Posterior cingulate gyrus (tissue), 11 donors: ENCODE measurements at regions not wholly inside any gene's neighbourhood (a gene's known extent, or its start where the extent isn't known, plus 50 kb on each side); places are given as distances from the start of the nearest gene placed in this dataset.

ENCODE experiments used
- DNase-seq, 10 donors: peaks; one replicate each; pipeline versions ENCODE4 v3.0.0 to v3.0.0-alpha.2; 2020 to 2021; ENCODE audit warnings: mixed read lengths in 3 of 10
- intact Hi-C: fragments of 100-400 bp; cut with DNase I; formaldehyde crosslinking; loops from one replicate; pipeline ENCODE4 v1.15.1; 2023

DNA sequence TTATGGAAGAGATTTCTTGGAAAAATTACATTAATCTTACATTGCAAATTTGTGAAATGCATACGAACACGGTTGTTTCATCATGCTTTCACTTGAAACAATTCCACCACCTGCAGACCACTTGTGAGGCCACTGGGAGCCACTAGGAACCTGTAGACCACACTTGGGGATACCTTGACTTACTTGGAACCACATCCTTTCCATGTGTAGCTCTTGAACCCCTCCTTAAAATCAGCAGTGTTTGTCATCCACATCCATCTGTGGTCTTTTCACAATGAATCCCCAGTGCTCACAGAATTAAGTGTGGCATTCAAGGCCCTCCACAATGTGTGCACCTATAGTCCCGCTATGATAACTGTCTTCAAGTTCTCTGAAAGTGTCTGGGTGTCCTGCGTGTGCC is 350.9 kb downstream of the MYCN start:
- DNase-seq, result no peak
- intact Hi-C loops, result no loop called here

DNA sequence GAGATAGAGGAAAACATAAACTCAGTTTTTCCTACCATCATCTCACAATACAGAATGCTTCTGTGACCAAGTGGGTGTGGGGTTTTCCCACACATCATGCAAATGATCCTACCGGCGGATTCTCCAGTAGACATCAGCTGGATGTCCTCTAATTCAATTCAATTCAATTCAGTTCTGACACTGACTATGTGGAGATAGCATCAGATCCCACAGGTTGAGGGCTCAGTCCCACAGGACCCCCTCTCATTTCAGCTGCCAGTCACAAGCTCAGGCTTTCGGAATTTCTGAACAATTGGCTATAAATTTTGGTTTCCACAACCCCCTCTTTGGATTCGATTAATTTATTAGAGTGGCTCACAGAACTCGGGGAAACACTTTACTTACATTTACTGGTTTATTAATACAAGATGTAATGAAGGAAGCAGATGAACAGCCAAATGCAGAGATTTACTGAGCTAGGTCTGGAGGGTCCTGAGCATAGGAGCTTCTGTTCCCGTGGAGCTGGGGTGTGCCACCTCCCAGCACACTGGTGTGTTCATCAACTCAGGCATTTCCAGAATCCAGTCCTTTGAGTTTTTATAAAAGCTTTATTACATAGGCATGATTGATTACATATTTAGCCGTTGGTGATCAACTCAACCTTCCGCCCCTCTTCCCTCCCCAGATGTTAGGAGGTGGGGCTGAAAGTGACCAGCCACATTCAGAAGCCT is 350.1 kb downstream of the MYCN start:
- intact Hi-C loops, result no loop called here
- DNase-seq, result no peak

DNA sequence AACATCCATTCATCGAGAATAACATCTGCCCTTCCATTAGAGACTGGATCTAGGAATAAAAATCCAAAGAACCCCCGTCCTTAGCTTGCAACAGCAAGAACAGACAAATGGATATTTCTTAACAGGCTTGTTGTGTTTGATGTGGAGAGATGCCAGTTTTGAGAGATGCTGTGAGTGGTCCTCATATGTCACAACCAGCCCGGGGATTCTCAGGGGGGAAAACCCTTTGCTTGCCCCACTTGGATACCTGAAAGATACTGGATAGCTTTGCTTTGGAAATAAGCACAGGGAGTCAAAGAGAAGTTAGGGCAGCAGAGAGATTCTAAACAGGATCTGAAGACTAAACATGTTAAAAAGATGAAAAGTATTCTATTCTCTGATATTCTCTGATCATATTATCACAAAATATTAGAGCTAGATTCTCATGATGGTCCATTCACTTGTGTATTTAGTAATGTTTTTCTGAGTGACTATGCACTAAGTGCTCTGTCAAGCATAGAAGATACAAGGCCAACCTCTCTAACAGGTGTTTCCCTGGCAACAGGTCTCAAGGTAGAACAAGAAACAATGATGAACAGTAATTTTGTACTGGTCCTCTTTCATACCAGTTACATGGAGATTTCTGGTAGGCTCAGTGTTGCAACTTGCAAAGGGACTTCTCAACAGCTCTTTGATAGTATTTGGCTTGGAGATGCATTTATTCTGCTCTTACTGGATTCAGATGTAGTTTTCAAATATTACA is 348.2 kb downstream of the MYCN start:
- no peak for DNase-seq
- intact Hi-C loops, result no loop called here

DNA sequence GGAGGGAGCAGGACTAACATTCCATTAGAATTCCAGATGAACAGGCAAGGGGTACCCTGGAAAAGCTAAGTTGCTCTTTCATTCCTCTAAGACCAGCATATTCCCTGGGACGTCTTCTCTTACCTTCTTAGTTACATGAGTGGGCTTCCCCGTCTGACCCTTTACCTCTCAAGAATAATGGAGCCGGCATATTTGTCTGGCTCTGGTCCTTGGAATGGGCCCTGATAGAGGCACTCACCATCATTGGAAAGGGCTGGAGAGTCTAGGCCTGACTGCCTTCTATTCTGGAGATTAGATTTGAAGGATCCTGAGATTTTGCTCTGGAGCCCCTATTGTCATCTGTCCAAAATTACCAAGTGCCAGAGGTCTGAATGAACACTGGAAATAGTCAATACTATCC is 347.5 kb downstream of the MYCN start:
- intact Hi-C loops, result no loop called here
- no peak for DNase-seq

DNA sequence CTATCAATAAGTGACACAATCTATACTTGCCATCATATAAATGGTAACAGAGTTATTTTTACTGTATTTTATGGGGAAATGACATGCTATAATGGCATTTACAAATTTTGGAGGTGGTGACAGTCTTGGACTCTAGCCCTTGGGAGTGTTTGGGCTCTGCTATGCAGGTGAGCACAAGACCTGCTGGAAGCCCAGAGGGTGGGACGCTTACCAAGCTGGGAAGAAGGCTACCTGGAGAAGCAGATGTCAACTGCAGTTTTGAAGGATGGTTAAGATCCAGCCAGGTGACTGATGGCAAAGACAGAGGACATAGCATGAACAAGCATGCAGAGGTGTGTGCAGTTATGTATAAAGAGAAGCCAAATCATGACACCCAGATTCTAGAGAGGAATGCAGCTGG is 346.9 kb downstream of the MYCN start:
- DNase-seq, result no peak
- intact Hi-C loops, result no loop called here

DNA sequence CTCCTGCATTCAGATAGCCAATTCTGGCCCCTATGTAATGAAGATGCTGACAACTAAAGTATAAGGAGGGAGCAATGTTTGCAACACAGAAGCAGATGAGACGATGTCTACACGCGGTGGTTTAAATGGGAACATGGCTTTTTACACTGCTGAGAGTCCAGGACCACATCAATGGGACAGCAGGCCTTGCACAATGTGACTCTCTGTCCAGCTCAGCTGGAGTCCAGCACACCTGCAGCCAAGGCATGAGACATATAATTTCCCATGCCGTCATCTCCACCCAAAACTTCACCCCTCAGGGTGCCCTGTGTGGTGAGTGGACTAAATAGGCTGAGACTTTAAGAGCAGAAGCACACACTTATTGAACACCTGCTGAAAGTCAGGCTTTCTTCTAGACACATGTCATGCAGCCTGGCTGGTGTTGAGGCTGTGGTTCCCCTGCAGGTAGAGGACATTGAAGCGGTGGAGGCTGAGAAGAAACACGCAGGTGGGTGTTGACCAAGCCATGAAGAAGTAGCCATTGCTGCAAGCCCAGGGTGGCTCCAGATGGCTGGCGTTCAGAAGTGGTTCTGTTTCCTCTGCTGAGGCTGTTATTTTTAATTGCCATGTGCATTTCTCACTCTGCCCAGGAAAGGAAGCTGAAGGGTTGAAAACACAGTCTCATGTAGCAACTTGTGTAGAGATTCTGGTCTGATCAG is 345.6 kb downstream of the MYCN start:
- DNase-seq, result no peak
- intact Hi-C loops, result no loop called here

DNA sequence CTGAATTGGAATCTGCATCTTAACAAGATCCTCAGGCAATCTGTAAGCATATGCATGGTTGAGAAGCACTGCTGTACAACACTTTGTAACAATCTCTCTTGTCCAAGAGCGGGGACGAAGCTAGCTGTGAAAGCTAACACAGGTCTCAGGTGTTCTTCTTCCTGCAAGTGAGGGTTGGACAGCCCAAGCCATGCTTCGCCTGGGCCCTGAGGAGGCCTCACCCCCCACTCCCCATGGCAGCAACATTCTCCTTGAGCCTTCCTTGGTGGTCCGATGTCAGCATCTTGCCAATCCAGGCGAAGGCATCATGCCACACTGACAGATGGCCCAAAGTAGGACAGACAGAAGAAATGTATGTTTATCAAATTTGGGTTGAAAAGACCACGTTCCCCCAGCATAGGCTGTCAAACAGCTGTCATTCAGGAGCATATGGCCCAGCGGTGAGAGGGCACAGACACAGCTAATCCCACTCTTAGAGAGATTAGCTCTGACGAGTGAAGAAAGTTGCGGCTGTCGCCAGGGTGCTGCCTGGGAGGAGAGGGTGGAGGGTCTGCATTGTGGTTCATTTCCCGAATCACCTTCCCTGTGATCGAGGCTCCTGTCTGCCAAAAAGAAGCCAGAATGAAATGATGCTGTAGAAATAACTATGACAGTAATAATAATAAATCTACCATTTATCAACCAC is 344.7 kb downstream of the MYCN start:
- DNase-seq, result no peak
- intact Hi-C loops, result loop anchor here (5.0 kb wide), 1 partner anchor 222 kb away; no protein-coding TSS in a partner anchor

DNA sequence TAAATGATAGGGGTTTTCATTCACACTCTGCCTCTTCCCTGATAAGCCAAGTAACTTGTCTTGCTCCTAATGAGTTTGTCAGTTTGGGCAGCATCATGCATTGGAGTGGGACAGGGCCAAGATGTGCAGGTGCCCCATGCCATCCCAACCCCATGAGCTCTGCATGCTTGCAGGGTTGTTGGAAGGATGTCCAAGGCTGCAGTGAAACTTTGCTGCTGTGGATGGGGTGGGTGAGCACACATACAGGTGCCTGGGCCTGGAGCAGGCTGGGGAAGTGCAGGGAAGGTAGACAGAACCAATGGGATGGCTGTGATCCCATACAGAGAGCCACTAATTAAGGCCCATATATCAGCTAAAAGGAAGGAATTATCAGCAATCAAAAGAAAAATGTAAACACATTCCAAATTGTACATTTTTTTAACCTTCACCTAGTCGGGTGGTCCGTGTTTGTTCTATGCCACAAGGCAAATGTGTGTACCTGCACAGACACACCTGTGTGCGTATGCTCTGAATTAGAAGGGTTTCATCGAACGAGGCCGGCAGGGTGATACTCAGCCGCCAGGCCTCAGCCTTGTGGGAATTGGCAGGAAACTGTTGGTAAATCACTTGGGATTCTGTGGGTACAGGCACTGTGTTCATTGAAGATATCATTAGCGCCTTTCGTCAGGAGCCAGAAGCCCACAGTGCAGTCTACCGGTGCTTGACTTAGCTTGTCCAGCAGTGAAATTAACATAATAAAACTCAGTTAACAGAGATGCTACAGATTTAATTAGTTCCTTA is 342.9 kb downstream of the MYCN start:
- intact Hi-C loops, result loop anchor here (5.0 kb wide), 1 partner anchor 224 kb away; no protein-coding TSS in a partner anchor

DNA sequence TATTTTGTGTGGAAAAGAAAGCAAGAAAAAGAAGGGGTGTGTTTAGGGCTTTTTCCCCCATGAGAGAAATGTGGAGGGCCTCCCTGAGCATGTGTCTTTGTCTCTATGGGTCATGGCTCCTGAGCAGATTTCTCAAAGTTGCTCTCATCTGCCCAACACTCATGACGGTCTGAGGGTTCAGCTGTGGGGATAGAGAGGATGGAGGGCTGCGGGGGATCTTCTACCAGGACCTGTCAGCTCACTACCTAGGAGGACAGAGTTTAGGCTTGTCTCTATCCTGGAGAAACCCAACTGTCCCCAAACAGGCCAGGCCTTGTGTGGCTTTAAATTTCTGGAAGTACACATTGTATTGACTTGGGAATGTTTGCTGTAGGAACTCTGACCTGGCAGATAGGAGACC is 342.2 kb downstream of the MYCN start:
- no peak for DNase-seq
- intact Hi-C loops, result loop anchor here (1.0 to 5.0 kb wide), 2 partner anchors 225 to 343 kb away; no protein-coding TSS in a partner anchor

More for the DNA sequence above, 342.9 kb downstream of the MYCN start:
- no peak for DNase-seq

DNA sequence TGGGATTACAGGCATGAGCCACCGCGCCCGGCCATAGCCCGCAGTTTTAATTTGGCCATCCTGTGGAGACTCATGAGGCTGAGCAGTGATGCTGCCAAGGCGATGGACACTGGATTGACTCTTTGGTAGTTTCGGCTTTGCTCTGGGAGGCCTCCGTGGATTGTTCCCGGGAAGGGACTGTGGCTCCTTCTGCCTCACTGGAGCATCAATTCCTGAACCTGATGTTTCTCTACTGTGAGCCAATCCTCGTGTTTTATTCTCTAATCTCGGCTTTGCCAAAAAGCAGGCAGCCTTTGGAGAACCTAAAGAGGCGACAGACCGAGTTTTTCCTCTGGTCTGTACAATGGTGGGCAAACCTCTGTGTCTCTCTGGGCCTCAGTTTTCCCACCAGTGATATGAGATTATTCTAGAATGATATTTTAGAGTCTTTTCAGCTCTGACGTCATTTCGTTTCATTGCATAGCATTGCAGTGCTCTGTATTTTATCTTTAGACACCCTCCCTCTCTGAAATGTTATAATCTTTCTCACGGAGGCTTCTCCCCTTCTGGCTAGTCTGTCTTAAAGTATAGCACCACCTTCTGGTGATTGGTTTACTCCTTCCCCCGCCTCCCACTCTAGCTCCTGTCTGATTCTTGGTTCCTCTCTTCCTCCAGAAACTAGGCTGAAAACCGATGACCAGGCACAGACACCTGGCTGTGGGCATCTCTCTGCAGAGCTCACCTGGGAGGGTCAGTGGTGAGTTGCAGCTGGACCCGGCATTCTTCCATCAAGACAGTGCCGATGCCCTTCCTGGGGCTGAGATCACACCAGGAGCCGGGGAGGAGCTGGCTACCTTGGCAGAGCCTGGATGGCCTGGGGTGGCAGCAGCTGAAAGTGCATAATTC is 341.3 kb downstream of the MYCN start:
- DNase-seq, result peak in 7 of 10 donors; percentile 19 to 87 (median 38)
- intact Hi-C loops, result loop anchor here (1.0 to 5.0 kb wide), 3 partner anchors 226 to 645 kb away; no protein-coding TSS in a partner anchor

DNA sequence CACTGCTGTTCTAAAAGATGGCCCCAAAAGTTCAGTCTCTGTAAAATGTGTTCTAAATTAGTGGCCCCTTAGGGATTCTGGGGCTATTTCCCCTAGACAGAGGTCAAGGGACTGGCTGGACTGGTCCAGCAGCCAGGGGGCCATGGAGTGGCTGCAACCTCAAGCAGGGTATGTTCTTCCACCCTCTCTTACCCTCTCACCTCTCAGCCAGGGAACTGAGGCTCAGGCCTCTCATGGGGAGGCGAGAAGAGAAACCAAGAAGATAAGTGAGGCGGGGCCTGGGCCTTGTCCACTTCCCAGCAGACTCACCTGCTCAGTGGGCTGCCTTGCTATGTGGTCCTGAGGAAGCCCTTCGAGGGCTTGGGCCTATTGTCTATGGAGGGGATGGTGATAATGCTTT is 339.7 kb downstream of the MYCN start:
- intact Hi-C loops, result loop anchor here (2.0 to 5.0 kb wide), 2 partner anchors 227 to 643 kb away; no protein-coding TSS in a partner anchor

DNA sequence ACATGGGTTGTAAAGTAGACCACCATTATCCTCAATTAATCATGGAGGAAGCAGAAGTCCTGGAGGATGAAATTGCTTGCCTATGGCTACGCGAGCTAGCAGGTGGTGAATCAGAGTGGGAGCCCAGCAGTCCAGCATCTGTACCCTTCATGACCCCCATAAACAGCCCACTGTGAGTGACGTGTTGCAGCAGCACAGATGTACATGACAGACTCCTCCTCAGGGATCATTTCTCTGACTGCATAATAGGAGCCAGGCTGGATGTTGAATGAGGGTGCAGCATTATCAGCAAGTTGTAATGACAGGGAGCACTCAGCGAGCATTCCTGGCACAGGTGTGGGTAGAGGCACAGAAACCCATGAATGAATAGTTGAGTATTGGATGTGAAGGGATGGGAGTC is 339.3 kb downstream of the MYCN start:
- DNase-seq, result no peak
- intact Hi-C loops, result loop anchor here (2.0 to 5.0 kb wide), 2 partner anchors 228 to 643 kb away; no protein-coding TSS in a partner anchor

More for the DNA sequence above, 339.7 kb downstream of the MYCN start:
- DNase-seq, result no peak

DNA sequence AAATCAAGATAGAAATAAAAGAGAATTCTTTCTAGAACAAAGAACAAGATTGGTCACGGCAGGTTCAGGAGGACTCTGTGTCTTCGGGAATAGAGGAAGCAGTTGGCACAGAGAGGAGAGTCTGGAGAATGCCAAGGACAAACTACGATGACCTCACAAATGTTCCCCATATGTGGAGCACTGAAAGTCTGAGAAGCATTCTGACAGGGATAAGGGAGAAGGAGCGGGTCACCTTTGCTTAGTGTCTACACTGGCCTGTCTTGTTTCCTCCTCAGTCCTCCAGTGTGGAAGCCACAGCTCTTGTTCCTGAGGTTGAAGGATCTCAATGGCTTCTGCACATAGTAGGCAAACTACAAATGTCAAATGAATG is 338.8 kb downstream of the MYCN start:
- intact Hi-C loops, result no loop called here
- no peak for DNase-seq

DNA sequence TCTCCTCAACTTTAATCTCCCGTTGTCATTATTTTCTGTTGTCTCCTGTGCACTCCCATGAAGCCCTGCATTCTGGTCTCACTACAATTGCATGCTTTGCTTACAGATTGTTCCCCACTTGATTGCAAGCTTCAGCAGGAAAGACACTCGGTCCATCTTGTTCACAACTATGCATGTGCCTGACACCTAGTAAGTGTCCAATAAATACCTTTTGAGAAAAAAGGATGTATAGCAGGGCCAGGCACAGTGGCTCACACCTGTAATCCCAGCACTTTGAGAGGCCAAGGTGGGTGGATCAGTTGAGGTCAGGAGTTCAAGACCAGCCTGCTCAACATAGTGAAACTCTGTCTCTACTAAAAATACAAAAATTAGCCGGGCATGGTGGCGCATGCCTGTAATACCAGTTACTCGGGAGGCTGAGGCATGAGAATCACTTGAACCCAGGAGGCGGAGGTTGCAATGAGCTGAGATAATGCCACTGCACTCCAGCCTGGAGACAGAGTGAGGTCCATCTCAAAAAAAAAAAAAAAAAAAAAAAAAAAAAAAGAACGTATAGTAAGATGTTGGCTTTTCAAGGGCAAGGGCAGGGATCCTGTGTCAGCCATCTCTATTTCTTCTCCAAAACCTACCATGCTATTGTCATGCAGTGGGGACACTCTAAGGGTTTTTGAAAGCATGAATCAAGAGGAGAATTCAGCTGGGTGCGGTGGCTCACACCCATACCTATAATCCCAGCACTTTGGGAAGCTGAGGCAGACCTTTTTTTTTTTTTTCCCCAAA is 338.3 kb downstream of the MYCN start:
- DNase-seq, result no peak
- intact Hi-C loops, result no loop called here

DNA sequence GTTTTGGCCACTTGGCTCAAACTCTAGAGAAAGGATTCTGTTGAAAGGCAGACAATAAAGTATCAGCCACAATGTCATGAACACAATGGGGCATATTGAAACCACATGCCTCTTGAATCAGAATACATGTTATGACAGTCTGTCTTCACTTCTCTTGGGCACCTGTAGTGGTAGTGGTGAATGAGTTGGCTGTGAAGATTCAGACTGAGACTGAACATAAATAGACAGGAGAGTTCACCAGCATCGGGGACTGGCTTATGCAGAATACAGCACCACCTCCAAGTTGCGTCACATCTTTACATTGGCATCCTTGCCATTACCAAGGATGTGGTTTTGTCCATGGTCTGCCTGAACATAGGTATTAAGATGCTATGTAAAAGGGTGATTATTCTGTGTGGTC is 336.8 kb downstream of the MYCN start:
- no peak for DNase-seq
- intact Hi-C loops, result no loop called here

DNA sequence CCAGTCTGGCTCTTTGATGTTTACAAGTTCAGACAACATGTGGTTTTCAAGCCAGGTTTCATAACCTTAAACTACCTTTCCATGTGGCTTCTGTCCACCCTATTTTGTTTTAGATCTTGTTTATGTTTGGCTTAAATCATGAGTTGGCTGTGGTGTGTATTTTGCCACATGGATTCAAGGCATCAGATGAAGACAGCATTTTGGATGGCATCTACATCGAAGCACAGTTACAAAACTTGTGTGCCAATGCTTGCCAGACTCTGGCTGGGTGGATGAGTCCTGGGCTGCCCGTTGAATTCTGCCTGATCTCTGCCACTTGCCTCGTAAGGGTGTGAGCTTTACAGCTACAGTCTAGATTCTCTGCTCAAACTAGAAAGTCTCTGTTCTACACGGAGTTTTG is 335.3 kb downstream of the MYCN start:
- intact Hi-C loops, result no loop called here
- DNase-seq, result no peak

DNA sequence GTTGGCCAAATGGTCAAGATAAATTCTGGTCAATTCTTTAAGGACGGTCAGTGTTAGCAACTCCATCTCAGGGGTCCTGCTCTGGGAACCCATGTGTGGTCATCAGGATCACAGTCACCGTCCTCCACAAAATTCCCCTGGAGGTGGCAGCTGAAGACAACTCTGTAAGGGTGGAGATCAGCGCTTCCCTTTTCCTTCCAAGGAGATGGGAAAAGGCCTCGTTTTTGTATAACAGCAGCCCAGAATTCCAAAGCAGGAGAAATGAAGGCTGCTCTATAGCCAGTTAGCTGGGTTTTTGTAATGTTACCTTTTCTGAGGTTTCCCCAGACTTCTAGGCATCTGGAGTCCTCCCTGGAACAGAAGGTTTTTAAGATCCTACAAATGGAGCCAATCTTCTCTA is 334.8 kb downstream of the MYCN start:
- intact Hi-C loops, result no loop called here
- DNase-seq, result no peak

DNA sequence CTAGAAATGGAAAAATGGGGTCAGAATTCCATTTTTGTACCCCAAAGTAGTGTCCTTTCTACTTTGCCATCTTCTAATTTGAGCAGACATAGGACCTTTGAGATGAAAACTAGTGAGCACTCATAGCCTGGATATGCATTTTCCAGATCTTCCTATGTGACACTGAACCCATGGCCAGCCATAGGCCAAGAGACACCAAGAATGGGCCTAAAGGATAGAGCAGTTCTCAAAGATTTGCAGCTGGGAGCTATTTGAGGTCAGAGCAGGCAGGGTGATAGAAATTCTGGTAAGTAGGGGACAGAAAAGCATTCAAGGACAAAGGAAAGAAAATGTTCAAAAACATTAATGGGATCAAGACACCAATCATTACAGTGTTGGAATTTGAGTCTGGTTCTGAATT is 332.8 kb downstream of the MYCN start:
- DNase-seq, result no peak
- intact Hi-C loops, result no loop called here
